GM12878 (cell line): ENCODE measurements at regions not wholly inside any gene's neighbourhood (a gene's known extent, or its start where the extent isn't known, plus 50 kb on each side); places are given as distances from the start of the nearest gene placed in this dataset.

Source experiments
- ATAC-seq: fragments of 200-7000 bp; cut with Tn5 transposase; 3 replicates; pipeline ENCODE4 v1.9.1; 2020; ENCODE audit warnings: mild to moderate bottlenecking, moderate library complexity
- BruUV-seq: library from RNA; stranded (reverse); fragments of 400-500 nt; replicated peaks from 2 replicates; lab custom pipeline; 2021; lab: Mats Ljungman, UMichigan
- CTCF ChIA-PET: fragments of 300-600 bp; sonication (Branson Sonifier 250); formaldehyde crosslinking; extraction: SDS; loops from one replicate; lab custom pipeline; 2021; ENCODE audit warnings: inconsistent platforms; lab: Yijun Ruan, JAX
- POLR2A ChIA-PET: fragments of 350-600 bp; formaldehyde crosslinking; extraction: SDS; loops from one replicate; lab custom pipeline; 2021; ENCODE audit warnings: inconsistent platforms; lab: Charles Lee
- RAD21 ChIA-PET: fragments of 300-600 bp; sonication (Branson Sonifier 250); formaldehyde crosslinking; loops from one replicate; lab custom pipeline; 2023; ENCODE audit warnings: antibody characterized with exemption; ENCODE audit not compliant: unreplicated experiment; lab: Charles Lee
- SMC1A ChIA-PET: fragments of 300-600 bp; sonication (Branson Sonifier 250); formaldehyde crosslinking; loops from one replicate; lab custom pipeline; 2023; ENCODE audit not compliant: unreplicated experiment, uncharacterized antibody; lab: Charles Lee
- DNase-seq: peaks from one replicate; pipeline ENCODE4 v3.0.0-alpha.2; 2011; ENCODE audit warnings: low read depth, low spot score
- FAIRE-seq: peaks from 3 replicates; lab custom pipeline; 2011; peaks lifted over from hg19 to GRCh38; lab: Jason Lieb, UNC
- H2AFZ ChIP-seq: 2 replicates; pipeline ENCODE4 v1.6.0; 2011; ENCODE audit warnings: low read depth, low read length, control low read depth; ENCODE audit not compliant: control insufficient read depth
- H3K27ac ChIP-seq: 2 replicates; pipeline ENCODE4 v1.5.1; 2011; ENCODE audit warnings: control low read depth; ENCODE audit not compliant: control insufficient read depth, insufficient read depth
- H3K27me3 ChIP-seq, 2 experiments: replicated peaks in 1 of 2; 2 replicates each; pipeline versions ENCODE4 v1.6.0 to v1.6.1; 2011; ENCODE audit warnings: low read length in 1 of 2; ENCODE audit not compliant: control insufficient read depth in 2 of 2, insufficient read depth in 2 of 2
- H3K36me3 ChIP-seq, 2 experiments: 2 replicates each; pipeline ENCODE4 v1.5.1; 2011; ENCODE audit warnings: low read length in 1 of 2; ENCODE audit not compliant: control insufficient read depth in 2 of 2, insufficient read depth in 2 of 2
- H3K4me1 ChIP-seq: 2 replicates; pipeline ENCODE4 v1.6.1; 2011; ENCODE audit warnings: mild to moderate bottlenecking, low read length, moderate library complexity, mixed read lengths; ENCODE audit not compliant: control insufficient read depth, insufficient read depth
- H3K4me2 ChIP-seq: 2 replicates; pipeline ENCODE4 v1.6.0; 2011; ENCODE audit warnings: control low read depth; ENCODE audit not compliant: control insufficient read depth, insufficient read depth
- H3K4me3 ChIP-seq: fragments of 200-600 bp; sonication (generic); 2 replicates; pipeline ENCODE4 v1.5.1; 2016
- H3K79me2 ChIP-seq: 2 replicates; pipeline ENCODE4 v1.6.0; 2011; ENCODE audit warnings: low read length; ENCODE audit not compliant: control insufficient read depth, insufficient read depth
- H3K9ac ChIP-seq: 2 replicates; pipeline ENCODE4 v1.8.0; 2011; ENCODE audit warnings: low read length, control low read depth, mixed read lengths; ENCODE audit not compliant: control insufficient read depth, insufficient read depth
- H3K9me3 ChIP-seq: replicated peaks from 3 replicates; pipeline ENCODE4 v1.5.1; 2011; ENCODE audit warnings: mild to moderate bottlenecking, low read length; ENCODE audit not compliant: control insufficient read depth, insufficient read depth
- H4K20me1 ChIP-seq: 2 replicates; pipeline ENCODE4 v1.6.0; 2011; ENCODE audit not compliant: control insufficient read depth, insufficient read depth
- BMI1 ChIP-seq: fragments of 450-650 bp; IDR thresholded peaks from 2 replicates; pipeline ENCODE4 v1.6.1; 2016; ENCODE audit warnings: mild to moderate bottlenecking, moderate library complexity, borderline replicate concordance
- CREM ChIP-seq: IDR thresholded peaks from 2 replicates; pipeline ENCODE4 v1.6.1; 2014; ENCODE audit warnings: antibody characterized with exemption, low read depth
- EGR1 ChIP-seq, 2 experiments: IDR thresholded peaks; 1 replicate in 1 of 2; 2 replicates in 1 of 2; pipeline ENCODE4 v1.6.1; 2011 to 2012; ENCODE audit warnings: low read depth in 2 of 2, low read length in 2 of 2, borderline replicate concordance in 1 of 2, mild to moderate bottlenecking in 1 of 2, moderate library complexity in 1 of 2
- HDAC2 ChIP-seq: fragments of 200-600 bp; sonication (generic); IDR thresholded peaks from 2 replicates; pipeline ENCODE4 v1.6.1; 2017
- IRF4 ChIP-seq: IDR thresholded peaks from 2 replicates; pipeline ENCODE4 v1.6.1; 2011; ENCODE audit warnings: low read depth, low read length
- IRF5 ChIP-seq: fragments of 450-650 bp; IDR thresholded peaks from 2 replicates; pipeline ENCODE4 v1.6.1; 2017; ENCODE audit warnings: borderline replicate concordance
- LARP7 ChIP-seq: fragments of 450-650 bp; IDR thresholded peaks from 2 replicates; pipeline ENCODE4 v1.6.1; 2017; ENCODE audit warnings: mild to moderate bottlenecking
- MTA3 ChIP-seq: IDR thresholded peaks from 2 replicates; pipeline ENCODE4 v1.6.1; 2012; ENCODE audit warnings: low read length, inconsistent platforms, borderline replicate concordance
- MYB ChIP-seq: fragments of 150-350 bp; IDR thresholded peaks from 2 replicates; pipeline ENCODE4 v1.6.1; 2014; ENCODE audit warnings: mild to moderate bottlenecking, low read depth, low read length, borderline replicate concordance
- NR2C1 ChIP-seq: fragments of 450-650 bp; IDR thresholded peaks from 2 replicates; pipeline ENCODE4 v1.6.1; 2017; ENCODE audit warnings: antibody characterized with exemption, mild to moderate bottlenecking, moderate library complexity
- RBBP5 ChIP-seq: fragments of 200-600 bp; sonication (generic); conservative IDR thresholded peaks from 2 replicates; pipeline ENCODE4 v1.6.1; 2016
- STAT1 ChIP-seq: fragments of 450-650 bp; conservative IDR thresholded peaks from 2 replicates; pipeline ENCODE4 v1.6.1; 2014; ENCODE audit warnings: antibody characterized with exemption, mild to moderate bottlenecking
- STAT3 ChIP-seq: IDR thresholded peaks from 2 replicates; pipeline ENCODE4 v1.6.1; 2011; ENCODE audit warnings: low read depth, low read length, improper control_type of control experiment
- TCF3 ChIP-seq: IDR thresholded peaks from 2 replicates; pipeline ENCODE4 v1.6.1; 2012; ENCODE audit warnings: low read depth, mild to moderate bottlenecking, low read length, borderline replicate concordance; ENCODE audit not compliant: insufficient read depth
- YBX1 ChIP-seq: fragments of 450-650 bp; IDR thresholded peaks from 2 replicates; pipeline ENCODE4 v1.6.1; 2016; ENCODE audit warnings: antibody characterized with exemption
- ZBTB40 ChIP-seq: fragments of 450-650 bp; IDR thresholded peaks from 2 replicates; pipeline ENCODE4 v1.6.1; 2016; ENCODE audit warnings: mild to moderate bottlenecking, moderate library complexity, borderline replicate concordance
- WGBS: methylation state at CpG from one replicate; pipeline ENCODE4 v1.1.6; 2016; ENCODE audit warnings: low lambda C conversion rate; ENCODE audit not compliant: insufficient replicate concordance, insufficient coverage; ENCODE audit errors: missing lambda C conversion rate; 5-methylcytosine and 5-hydroxymethylcytosine counted together
- in situ Hi-C: fragments of 300-500 bp; cut with MboI; formaldehyde crosslinking; loops from 9 replicates; pipeline ENCODE4 v1.14.3; 2018; ENCODE audit warnings: mixed read lengths
- intact Hi-C: fragments of 100-400 bp; cut with micrococcal nuclease; formaldehyde crosslinking; loops from one replicate; pipeline ENCODE4 v1.14.2; 2022; ENCODE audit not compliant: unreplicated experiment

- Histone ChIP-seq H3K4me3 (no peak overlapping the region), H4K20me1 (no peaks in the 10 kb centered on the region), H3K79me2 (no peaks in the 10 kb centered on the region), H3K9ac (no peak overlapping the region), H3K27me3 (no peaks in the 10 kb centered on the region), H2AFZ (no peak overlapping the region), H3K27ac (no peak overlapping the region), H3K4me2 (no peak overlapping the region), H3K4me1 (no peaks in the 10 kb centered on the region), H3K36me3 (no peaks in the 10 kb centered on the region), H3K9me3 (no peaks in the 10 kb centered on the region)
- intact Hi-C loops = no loop called here
- ChIA-PET POLR2A (no interaction called here), CTCF (no interaction called here), RAD21 (no interaction called here), SMC1A (interaction anchor here (1.3 to 1.8 kb wide), 3 partner anchors 10 to 23 kb away, joined by 4 to 5 read pairs (median 4); no protein-coding TSS in a partner anchor)
- TF ChIP-seq IRF5 (no peak), MTA3 (no peak), LARP7 (no peak), IRF4 (no peak), MYB (no peak), YBX1 (no peak), STAT1 (no peak), NR2C1 (no peak), CREM (no peak), TCF3 (no peak), HDAC2 (no peak), EGR1 (IDR thresholded peaks at IDR 0.05; ENCODE audit: borderline replicate concordance in 1 of 2, low read depth in 2 of 2, low read length in 2 of 2) (no peak), BMI1 (no peak), STAT3 (no peak), RBBP5 (no peak), ZBTB40 (no peak)
- FAIRE-seq = no peak
- 26% methylated on average over 7 of the region's 7 CpGs for WGBS
- no peak for ATAC-seq
- BruUV-seq = no TSS peak
- in situ Hi-C loops = no loop called here
- no peak for DNase-seq
Observed at GRCh38 chr1:71262970-71263369, 182.1 kb upstream of the ZRANB2 start.
